ENCODE measurements at regions not wholly inside any gene's neighbourhood (a gene's known extent, or its start where the extent isn't known, plus 50 kb on each side); places are given as distances from the start of the nearest gene placed in this dataset.

- intact Hi-C loops (cut with DNase I): no loop called here
- Histone ChIP-seq H3K4me1 (ENCODE audit: insufficient read depth) (no peaks in the 10 kb centered on the region), H3K9me3 (no peaks in the 10 kb centered on the region), H3K36me3 (no peaks in the 10 kb centered on the region), H3K4me3 (no peak overlapping the region), H3K27me3 (peaks cover 3% of the 10 kb centered on the region), H3K27ac (no peak overlapping the region)
- 66 to 77% (median 75%) methylated on average over 4 of the region's 4 CpGs for WGBS, 3 donors
- no peak for TF ChIP-seq POLR2A (IDR thresholded peaks at IDR 0.05)
- TF ChIP-seq CTCF (IDR thresholded peaks at IDR 0.05): no peak
- TF ChIP-seq EP300 (IDR thresholded peaks at IDR 0.05): no peak
- no peak for DNase-seq
Measured at GRCh38 chr5:12647613-12648012, 743.4 kb upstream of the CTNND2 start.

- intact Hi-C loops (cut with DNase I): no loop called here
- H3K36me3 ChIP-seq: no peaks in the 10 kb centered on the region
- no peak for TF ChIP-seq EP300 (IDR thresholded peaks at IDR 0.05)
- no peak for TF ChIP-seq POLR2A (IDR thresholded peaks at IDR 0.05)
- no peak for TF ChIP-seq CTCF (IDR thresholded peaks at IDR 0.05)
- no peaks in the 10 kb centered on the region for H3K9me3 ChIP-seq
- DNase-seq: no peak
- no peaks in the 10 kb centered on the region for H3K27me3 ChIP-seq
- no peaks in the 10 kb centered on the region for H3K4me1 ChIP-seq (ENCODE audit: insufficient read depth)
- H3K4me3 ChIP-seq: no peak overlapping the region
- H3K27ac ChIP-seq: no peak overlapping the region
Measured at GRCh38 chr5:12645582-12645981, 741.3 kb upstream of the CTNND2 start.

- intact Hi-C loops (cut with DNase I): no loop called here
Measured at GRCh38 chr5:12636209-12636608, 732.0 kb upstream of the CTNND2 start.

GRCh38 chr5:12626556-12626955, 722.3 kb upstream of the CTNND2 start:
- Histone ChIP-seq H3K27ac (no peak overlapping the region), H3K36me3 (no peaks in the 10 kb centered on the region), H3K27me3 (no peaks in the 10 kb centered on the region), H3K9me3 (no peaks in the 10 kb centered on the region), H3K4me1 (ENCODE audit: insufficient read depth) (no peaks in the 10 kb centered on the region), H3K4me3 (no peak overlapping the region)
- TF ChIP-seq CTCF (IDR thresholded peaks at IDR 0.05): no peak
- no peak for TF ChIP-seq POLR2A (IDR thresholded peaks at IDR 0.05)
- TF ChIP-seq EP300 (IDR thresholded peaks at IDR 0.05): no peak
- WGBS, 3 donors: 87 to 95% (median 89%) methylated on average over 5 of the region's 5 CpGs
- intact Hi-C loops (cut with DNase I): no loop called here
- DNase-seq: no peak

More at GRCh38 chr5:12636209-12636608, 732.0 kb upstream of the CTNND2 start:
- no peaks in the 10 kb centered on the region for H3K9me3 ChIP-seq
- no peaks in the 10 kb centered on the region for H3K36me3 ChIP-seq
- TF ChIP-seq EP300 (IDR thresholded peaks at IDR 0.05) (no peak), CTCF (IDR thresholded peaks at IDR 0.05) (no peak), POLR2A (IDR thresholded peaks at IDR 0.05) (no peak)
- 74 to 78% (median 78%) methylated on average over 5 of the region's 5 CpGs for WGBS, 3 donors
- no peak for DNase-seq
- no peak overlapping the region for H3K27ac ChIP-seq
- H3K4me3 ChIP-seq: no peak overlapping the region
- H3K27me3 ChIP-seq: no peaks in the 10 kb centered on the region
- H3K4me1 ChIP-seq (ENCODE audit: insufficient read depth): no peaks in the 10 kb centered on the region
